HUES64 (cell line): ENCODE measurements at regions not wholly inside any gene's neighbourhood (a gene's known extent, or its start where the extent isn't known, plus 50 kb on each side); places are given as distances from the start of the nearest gene placed in this dataset.
"Not testable (repeated sequence)": the region's sequence is repeated elsewhere in the genome, so short reads cannot be mapped to it uniquely, and the experiment has no call there.

Experiments
- H3K27ac ChIP-seq: 2 replicates; pipeline ENCODE4 v1.7.0; 2013; ENCODE audit warnings: low read depth, low read length, inconsistent platforms
- H3K27me3 ChIP-seq: 2 replicates; pipeline ENCODE4 v1.6.1; 2013; ENCODE audit warnings: mild to moderate bottlenecking, low read length; ENCODE audit not compliant: insufficient read depth
- H3K36me3 ChIP-seq: 2 replicates; pipeline ENCODE4 v1.6.1; 2013; ENCODE audit warnings: mild to moderate bottlenecking, low read length; ENCODE audit not compliant: insufficient read depth
- H3K4me1 ChIP-seq: 2 replicates; pipeline ENCODE4 v1.6.1; 2013; ENCODE audit warnings: mild to moderate bottlenecking, low read length, moderate library complexity; ENCODE audit not compliant: insufficient read depth
- H3K4me3 ChIP-seq: 2 replicates; pipeline ENCODE4 v1.5.1; 2013; ENCODE audit warnings: mild to moderate bottlenecking, low read length, moderate library complexity
- H3K9ac ChIP-seq: 2 replicates; pipeline ENCODE4 v1.6.1; 2013; ENCODE audit warnings: mild to moderate bottlenecking, low read depth, low read length
- H3K9me3 ChIP-seq: 2 replicates; pipeline ENCODE4 v1.6.1; 2013; ENCODE audit warnings: low read depth, low read length; ENCODE audit not compliant: insufficient read depth
- WGBS: fragments of 150-250, 120-280 bp; methylation state at CpG from one replicate; pipeline ENCODE4 v1.1.7; 2013; ENCODE audit warnings: missing lambda C conversion rate; 5-methylcytosine and 5-hydroxymethylcytosine counted together

- Histone ChIP-seq H3K9ac (no peak overlapping the region), H3K27me3 (no peaks in the 10 kb centered on the region), H3K4me1 (peaks cover 15% of the 10 kb centered on the region), H3K36me3 (no peaks in the 10 kb centered on the region), H3K4me3 (no peak overlapping the region), H3K9me3 (no peaks in the 10 kb centered on the region), H3K27ac (no peak overlapping the region)
- WGBS = 93% methylated on average over 4 of the region's 5 CpGs
Observed at GRCh38 chr6:11888727-11889126, 110.1 kb upstream of the ADTRP start.

- WGBS = 95% methylated on average over 1 of the region's 1 CpG
- H3K36me3 ChIP-seq = no peaks in the 10 kb centered on the region
- H3K27ac ChIP-seq = no peak overlapping the region
- peaks cover 13% of the 10 kb centered on the region for H3K4me1 ChIP-seq
- H3K4me3 ChIP-seq = no peak overlapping the region
- H3K9me3 ChIP-seq = no peaks in the 10 kb centered on the region; the same call in 1 of the 2 replicates
- no peaks in the 10 kb centered on the region for H3K27me3 ChIP-seq
- no peak overlapping the region for H3K9ac ChIP-seq
Observed at GRCh38 chr6:11885159-11885558, 106.6 kb upstream of the ADTRP start.

- WGBS = 91% methylated on average over 2 of the region's 2 CpGs
- H3K9me3 ChIP-seq, H3K4me3 ChIP-seq, H3K27me3 ChIP-seq, H3K27ac ChIP-seq, H3K36me3 ChIP-seq, H3K9ac ChIP-seq: not testable (repeated sequence)
- H3K4me1 ChIP-seq = peaks cover 20% of the 10 kb centered on the region
Observed at GRCh38 chr6:11883471-11883870, 104.9 kb upstream of the ADTRP start.

GRCh38 chr6:11880156-11880555, 101.6 kb upstream of the ADTRP start:
- not testable (repeated sequence) for H3K9ac ChIP-seq, H3K9me3 ChIP-seq, H3K4me3 ChIP-seq, H3K36me3 ChIP-seq, H3K27me3 ChIP-seq, H3K27ac ChIP-seq
- WGBS = 97% methylated on average over 4 of the region's 4 CpGs
- H3K4me1 ChIP-seq = peaks cover 16% of the 10 kb centered on the region

DNA sequence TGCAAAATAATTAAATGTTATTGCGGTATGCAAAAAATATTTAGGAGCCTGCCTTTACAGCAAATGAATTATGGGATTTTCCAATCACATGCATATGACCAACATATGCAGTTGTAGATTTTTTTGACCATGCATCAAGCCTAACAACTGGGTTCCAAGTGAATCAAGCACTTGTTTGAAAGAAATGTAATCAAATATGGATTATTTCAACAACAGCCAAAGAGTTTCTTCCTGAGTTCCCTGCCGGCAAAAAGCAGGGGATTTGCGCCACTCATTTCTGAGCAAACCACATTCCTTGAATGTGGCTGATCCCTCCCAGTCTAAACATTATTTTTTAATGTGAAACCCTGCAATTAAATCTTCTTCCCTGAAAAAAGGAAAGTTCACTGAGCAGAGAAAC, 100.1 kb upstream of the ADTRP start:
- Histone ChIP-seq H3K9ac (no peak overlapping the region), H3K9me3 (no peaks in the 10 kb centered on the region; the same call in 1 of the 2 replicates), H3K4me1 (peaks cover 16% of the 10 kb centered on the region), H3K27ac (no peak overlapping the region), H3K27me3 (no peaks in the 10 kb centered on the region), H3K4me3 (no peak overlapping the region), H3K36me3 (no peaks in the 10 kb centered on the region)
- 98% methylated on average over 3 of the region's 3 CpGs for WGBS

GRCh38 chr6:11878029-11878428, 99.4 kb upstream of the ADTRP start:
- Histone ChIP-seq H3K4me3 (no peak overlapping the region), H3K4me1 (peaks cover 16% of the 10 kb centered on the region), H3K36me3 (no peaks in the 10 kb centered on the region), H3K27me3 (no peaks in the 10 kb centered on the region), H3K27ac (no peak overlapping the region), H3K9me3 (no peaks in the 10 kb centered on the region; the same call in 1 of the 2 replicates), H3K9ac (no peak overlapping the region)
- 64% methylated on average over 3 of the region's 3 CpGs for WGBS

DNA sequence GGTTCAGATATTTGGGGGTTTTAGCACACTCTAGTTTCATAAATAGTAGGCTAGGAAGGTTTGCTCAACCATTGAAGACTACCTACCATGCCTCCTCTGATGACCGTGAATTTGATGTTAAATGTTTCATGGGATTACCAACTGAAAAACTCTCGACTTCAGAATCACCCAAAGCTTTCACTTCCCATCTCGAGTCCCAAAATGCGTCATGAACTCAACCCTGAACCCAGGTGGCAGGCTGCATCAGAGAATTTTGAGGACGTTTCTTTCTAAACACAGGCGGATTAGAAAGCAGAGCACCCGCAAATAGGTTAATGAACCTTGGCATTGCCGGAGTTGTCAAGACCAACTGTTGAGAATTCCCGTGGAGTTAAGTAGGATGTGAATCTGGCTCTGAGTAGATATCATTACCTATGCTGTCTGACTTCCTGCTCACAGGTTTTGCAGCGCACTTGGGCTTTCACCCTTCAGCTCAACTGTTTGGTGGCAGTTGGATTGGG, 98.4 kb upstream of the ADTRP start:
- Histone ChIP-seq H3K27ac (no peak overlapping the region), H3K4me3 (no peak overlapping the region)
- WGBS = 92% methylated on average over 10 of the region's 10 CpGs

DNA sequence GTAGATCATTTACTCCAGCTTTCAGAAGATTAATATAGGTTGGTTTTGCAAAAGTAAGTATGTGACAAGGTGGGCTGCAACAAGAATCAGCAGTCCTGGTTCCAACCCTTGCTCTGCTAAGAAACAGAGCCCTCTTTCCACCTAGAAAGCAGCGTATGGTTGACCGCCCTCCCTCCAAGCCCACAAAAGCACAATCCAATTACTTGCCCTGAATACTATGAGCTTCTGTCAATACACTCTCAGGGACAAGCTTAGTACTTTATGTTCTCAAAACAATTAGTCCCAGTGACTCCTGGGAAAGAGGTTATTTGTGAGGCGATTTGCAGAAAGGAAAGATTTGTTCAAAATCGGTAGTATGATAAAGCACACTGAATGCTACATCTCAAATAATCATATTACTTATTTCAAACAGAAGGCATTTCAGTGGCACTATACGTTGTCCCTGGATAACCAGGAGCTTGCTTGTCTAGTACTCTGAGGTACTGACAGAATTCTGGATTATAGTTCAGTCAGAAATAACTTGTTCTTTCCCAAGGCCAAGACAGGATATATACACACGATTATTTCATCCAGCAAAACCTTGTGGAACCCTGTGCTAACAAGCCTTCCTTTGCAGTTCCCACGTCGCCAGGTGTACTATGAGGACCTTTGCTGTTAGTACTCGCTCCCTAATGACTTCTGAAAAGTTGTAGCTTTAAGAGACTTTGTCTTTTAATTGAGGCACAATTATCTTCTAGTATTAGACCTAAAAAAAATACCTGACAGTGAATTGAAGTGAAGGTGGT, 96.9 kb upstream of the ADTRP start:
- 92% methylated on average over 7 of the region's 9 CpGs for WGBS
- H3K27ac ChIP-seq = no peak overlapping the region

More for the DNA sequence above, 98.4 kb upstream of the ADTRP start:
- Histone ChIP-seq H3K9me3 (no peaks in the 10 kb centered on the region; the same call in 1 of the 2 replicates), H3K9ac (no peak overlapping the region), H3K4me1 (peaks cover 16% of the 10 kb centered on the region), H3K27me3 (no peaks in the 10 kb centered on the region), H3K36me3 (no peaks in the 10 kb centered on the region)

GRCh38 chr6:11869672-11870340, 91.2 kb upstream of the ADTRP start:
- H3K9ac ChIP-seq = no peak overlapping the region
- no peak overlapping the region for H3K4me3 ChIP-seq
- 73% methylated on average over 7 of the region's 8 CpGs for WGBS
- no peaks in the 10 kb centered on the region for H3K36me3 ChIP-seq
- no peaks in the 10 kb centered on the region; the same call in 1 of the 2 replicates for H3K9me3 ChIP-seq
- H3K27me3 ChIP-seq = no peaks in the 10 kb centered on the region
- no peak overlapping the region for H3K27ac ChIP-seq
- H3K4me1 ChIP-seq = no peaks in the 10 kb centered on the region

More for the DNA sequence above, 96.9 kb upstream of the ADTRP start:
- Histone ChIP-seq H3K27me3 (no peaks in the 10 kb centered on the region), H3K9ac (no peak overlapping the region), H3K9me3 (no peaks in the 10 kb centered on the region; the same call in 1 of the 2 replicates), H3K36me3 (no peaks in the 10 kb centered on the region), H3K4me1 (peaks cover 16% of the 10 kb centered on the region), H3K4me3 (no peak overlapping the region)

- H3K9ac ChIP-seq = no peak overlapping the region
- no peak overlapping the region for H3K4me3 ChIP-seq
- 96% methylated on average over 6 of the region's 6 CpGs for WGBS
- H3K36me3 ChIP-seq = no peaks in the 10 kb centered on the region
- H3K27me3 ChIP-seq = no peaks in the 10 kb centered on the region
- H3K9me3 ChIP-seq = no peaks in the 10 kb centered on the region; the same call in 1 of the 2 replicates
- H3K27ac ChIP-seq = no peak overlapping the region
- H3K4me1 ChIP-seq = no peaks in the 10 kb centered on the region
Observed at GRCh38 chr6:11868392-11868791, 89.8 kb upstream of the ADTRP start.

- Histone ChIP-seq H3K27me3 (no peaks in the 10 kb centered on the region), H3K9ac (no peak overlapping the region), H3K27ac (no peak overlapping the region), H3K36me3 (no peaks in the 10 kb centered on the region), H3K9me3 (no peaks in the 10 kb centered on the region; the same call in 1 of the 2 replicates), H3K4me1 (no peaks in the 10 kb centered on the region), H3K4me3 (no peak overlapping the region)
- 94% methylated on average over 8 of the region's 8 CpGs for WGBS
Observed at GRCh38 chr6:11865680-11866300, 87.2 kb upstream of the ADTRP start.
